Right lobe of liver (tissue), 6 donors: ENCODE measurements at regions not wholly inside any gene's neighbourhood (a gene's known extent, or its start where the extent isn't known, plus 50 kb on each side); places are given as distances from the start of the nearest gene placed in this dataset.

ENCODE experiments used
- ATAC-seq, 4 donors: fragments of 200-7000 bp; cut with Tn5 transposase; one replicate each; pipeline ENCODE4 v1.9.1; 2020; ENCODE audit warnings: mild to moderate bottlenecking in 4 of 4, moderate library complexity in 4 of 4
- DNase-seq, 3 donors: peaks; one replicate each; pipeline ENCODE4 v3.0.0-alpha.2; 2020
- H3K27ac ChIP-seq, 3 donors: fragments of 200-600 bp; one replicate each; pipeline ENCODE4 v1.8.0; 2022
- H3K27me3 ChIP-seq, 2 donors: fragments of 200-600 bp; one replicate each; pipeline ENCODE4 v1.8.0; 2022
- H3K36me3 ChIP-seq, 4 donors: fragments of 200-600 bp; sonication (generic) in 1 of 4; one replicate each; pipeline versions ENCODE4 v1.5.1 to v1.8.0; 2017 to 2022; ENCODE audit warnings: control low read depth in 1 of 4
- H3K4me1 ChIP-seq, 4 donors: fragments of 200-600 bp; sonication (generic) in 1 of 4; one replicate each; pipeline versions ENCODE4 v1.5.1 to v1.8.0; 2017 to 2022; ENCODE audit warnings: control low read depth in 1 of 4
- H3K4me3 ChIP-seq, 3 donors: fragments of 200-600 bp; one replicate each; pipeline ENCODE4 v1.8.0; 2022
- H3K9me3 ChIP-seq, 4 donors: fragments of 200-600 bp; sonication (generic) in 1 of 4; one replicate each; pipeline versions ENCODE4 v1.5.1 to v1.8.0; 2017 to 2022; ENCODE audit warnings: control low read depth in 1 of 4
- POLR2A ChIP-seq: fragments of 450-650 bp; IDR thresholded peaks from one replicate; pipeline ENCODE4 v1.6.1; 2017; ENCODE audit warnings: antibody characterized with exemption, mild to moderate bottlenecking
- WGBS: methylation state at CpG from one replicate; pipeline ENCODE4 v1.1.6; 2018; ENCODE audit warnings: low coverage, low lambda C conversion rate; ENCODE audit not compliant: insufficient coverage; ENCODE audit errors: missing lambda C conversion rate; 5-methylcytosine and 5-hydroxymethylcytosine counted together
- intact Hi-C, 2 donors: fragments of 100-400 bp; cut with DNase I; formaldehyde crosslinking; loops; one replicate each; pipeline versions ENCODE4 v1.11.2 to v1.14.1; 2022
- TF ChIP-seq, protein P1 (sequence below), 4 donors: fragments of 200-600 bp in 3 of 4; fragments of 450-650 bp in 1 of 4; IDR thresholded peaks; one replicate each; pipeline versions ENCODE4 v1.5.1 to v1.8.0; 2016 to 2022; ENCODE audit warnings: antibody characterized with exemption in 4 of 4, mild to moderate bottlenecking in 2 of 4
- donor health status: DM: no; HTN: yes; CAD: no.
- donor health status: DM: no; HTN: no; CAD: no.
- donor health status: DM: no; HTN: no; CAD: no.
- donor health status: DM: no; HTN: yes; CAD: no.
- donor health status: DM: no; HTN: yes; CAD: no.

DNA sequence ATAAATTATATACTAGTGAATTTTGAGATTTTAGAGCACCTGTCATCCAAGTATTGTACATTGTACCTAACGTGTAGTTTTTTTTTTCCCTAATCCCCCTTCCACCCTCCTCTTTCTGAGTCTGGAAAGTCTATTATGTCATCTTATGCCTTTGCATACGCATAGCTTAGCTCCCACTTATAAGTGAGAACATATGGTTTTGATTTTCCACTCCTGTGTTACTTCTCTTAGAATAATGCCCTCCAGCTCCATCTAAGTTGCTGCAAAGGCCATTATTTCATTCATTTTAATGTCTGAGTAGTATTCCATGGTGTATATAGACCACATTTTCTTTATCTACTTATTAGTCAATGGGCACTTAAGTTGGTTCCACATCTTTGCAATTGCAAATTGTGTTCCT, 177.0 kb upstream of the C16orf82 start:
- Histone ChIP-seq H3K27ac (no peak overlapping the region), H3K27me3 (no peaks in the 10 kb centered on the region), H3K4me1 (no peaks in the 10 kb centered on the region), H3K36me3 (no peaks in the 10 kb centered on the region), H3K4me3 (no peak overlapping the region), H3K9me3 (no peaks in the 10 kb centered on the region)
- intact Hi-C loops, result no loop called here
- no peak for TF ChIP-seq POLR2A
- TF ChIP-seq, protein P1, sequence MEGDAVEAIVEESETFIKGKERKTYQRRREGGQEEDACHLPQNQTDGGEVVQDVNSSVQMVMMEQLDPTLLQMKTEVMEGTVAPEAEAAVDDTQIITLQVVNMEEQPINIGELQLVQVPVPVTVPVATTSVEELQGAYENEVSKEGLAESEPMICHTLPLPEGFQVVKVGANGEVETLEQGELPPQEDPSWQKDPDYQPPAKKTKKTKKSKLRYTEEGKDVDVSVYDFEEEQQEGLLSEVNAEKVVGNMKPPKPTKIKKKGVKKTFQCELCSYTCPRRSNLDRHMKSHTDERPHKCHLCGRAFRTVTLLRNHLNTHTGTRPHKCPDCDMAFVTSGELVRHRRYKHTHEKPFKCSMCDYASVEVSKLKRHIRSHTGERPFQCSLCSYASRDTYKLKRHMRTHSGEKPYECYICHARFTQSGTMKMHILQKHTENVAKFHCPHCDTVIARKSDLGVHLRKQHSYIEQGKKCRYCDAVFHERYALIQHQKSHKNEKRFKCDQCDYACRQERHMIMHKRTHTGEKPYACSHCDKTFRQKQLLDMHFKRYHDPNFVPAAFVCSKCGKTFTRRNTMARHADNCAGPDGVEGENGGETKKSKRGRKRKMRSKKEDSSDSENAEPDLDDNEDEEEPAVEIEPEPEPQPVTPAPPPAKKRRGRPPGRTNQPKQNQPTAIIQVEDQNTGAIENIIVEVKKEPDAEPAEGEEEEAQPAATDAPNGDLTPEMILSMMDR (IDR thresholded peaks at IDR 0.05), result no peak
- DNase-seq (no peak), ATAC-seq (no peak)
- 28% methylated on average over 2 of the region's 2 CpGs for WGBS

DNA sequence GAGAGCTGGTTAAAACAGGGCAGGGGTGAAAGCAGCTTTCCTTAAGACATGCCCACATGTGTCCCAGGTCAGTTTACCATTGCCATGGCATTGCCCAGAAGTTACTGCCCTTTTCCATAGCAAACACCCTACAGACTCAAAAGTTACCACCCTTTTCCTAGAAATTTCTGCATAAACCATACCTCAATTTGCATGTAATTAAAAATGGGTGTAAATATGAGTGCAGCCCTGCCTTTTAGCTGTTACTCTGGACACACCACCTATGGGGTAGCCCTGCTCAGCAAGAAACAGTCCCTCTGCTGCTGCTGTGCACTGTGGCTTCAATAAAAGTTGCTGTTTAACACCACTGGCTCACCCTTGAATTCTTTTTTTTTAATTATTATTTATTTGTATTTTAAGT, 168.5 kb upstream of the C16orf82 start:
- Histone ChIP-seq H3K36me3 (no peaks in the 10 kb centered on the region), H3K27ac (no peak overlapping the region), H3K27me3 (no peaks in the 10 kb centered on the region), H3K4me1 (no peaks in the 10 kb centered on the region), H3K9me3 (no peaks in the 10 kb centered on the region), H3K4me3 (no peak overlapping the region)
- intact Hi-C loops, result no loop called here
- TF ChIP-seq POLR2A, result no peak
- TF ChIP-seq, protein P1 (IDR thresholded peaks at IDR 0.05), result no peak
- ATAC-seq (no peak), DNase-seq (no peak)

DNA sequence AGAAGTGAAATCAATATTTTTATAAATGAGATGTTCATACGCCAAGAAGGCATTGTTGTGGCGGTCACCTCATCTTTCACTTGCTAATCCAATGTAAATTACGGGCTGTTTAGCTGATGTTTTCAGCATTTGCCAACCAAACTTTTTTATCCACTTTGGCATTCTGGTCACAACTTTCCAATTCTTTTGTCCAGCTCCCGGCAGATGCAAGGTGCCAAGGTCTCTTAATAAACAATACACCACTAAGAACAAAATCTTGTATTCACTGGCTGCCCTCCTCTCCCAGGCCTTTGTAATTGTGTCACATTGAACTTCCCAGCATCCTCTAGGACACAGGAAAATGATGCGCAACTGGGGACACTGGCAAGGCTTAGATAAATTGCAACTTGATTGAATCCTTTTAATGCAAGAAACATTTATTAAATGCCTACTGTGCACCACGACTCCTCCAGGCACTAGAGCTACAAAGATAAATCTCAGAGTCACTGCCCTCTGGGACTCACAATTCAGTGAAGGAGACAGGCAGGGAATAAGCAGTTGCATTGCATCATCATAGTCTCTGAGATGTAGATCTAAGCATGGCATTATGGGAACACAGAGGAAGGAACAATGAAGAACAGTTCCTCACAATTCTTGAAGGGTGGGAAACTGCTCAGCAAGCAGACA, 165.4 kb upstream of the C16orf82 start:
- TF ChIP-seq, protein P1 (IDR thresholded peaks at IDR 0.05), result no peak
- TF ChIP-seq POLR2A, result no peak
- intact Hi-C loops, result no loop called here
- ATAC-seq, result no peak

DNA sequence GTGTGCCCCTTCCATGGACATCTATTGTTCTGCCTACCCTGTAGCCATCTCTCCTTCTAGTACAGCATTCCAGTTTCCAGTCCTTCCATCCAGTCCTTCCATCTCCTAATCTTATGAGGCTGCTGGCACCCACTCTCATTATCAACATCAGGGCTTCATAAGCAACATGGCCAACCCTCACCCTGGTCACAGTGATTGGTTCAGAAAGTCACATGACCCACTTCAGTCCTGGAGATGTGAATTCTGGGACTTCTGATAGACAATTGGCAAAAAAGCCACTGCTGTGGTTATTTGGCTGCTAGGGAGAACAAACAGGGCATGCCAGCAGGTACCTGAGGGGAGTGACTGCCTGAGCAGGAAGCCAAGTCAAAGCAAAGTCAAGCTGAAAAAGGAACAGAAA, 164.7 kb upstream of the C16orf82 start:
- no peak overlapping the region for H3K4me3 ChIP-seq
- no peaks in the 10 kb centered on the region for H3K27me3 ChIP-seq
- ATAC-seq (no peak), DNase-seq (no peak)
- TF ChIP-seq POLR2A, result no peak
- TF ChIP-seq, protein P1 (IDR thresholded peaks at IDR 0.05), result no peak
- no peaks in the 10 kb centered on the region for H3K36me3 ChIP-seq
- no peaks in the 10 kb centered on the region for H3K9me3 ChIP-seq
- intact Hi-C loops, result no loop called here
- H3K27ac ChIP-seq, result no peak overlapping the region
- H3K4me1 ChIP-seq, result no peaks in the 10 kb centered on the region

More for the DNA sequence above, 165.4 kb upstream of the C16orf82 start:
- Histone ChIP-seq H3K27ac (no peak overlapping the region), H3K27me3 (no peaks in the 10 kb centered on the region), H3K36me3 (no peaks in the 10 kb centered on the region), H3K4me1 (no peaks in the 10 kb centered on the region), H3K9me3 (no peaks in the 10 kb centered on the region), H3K4me3 (no peak overlapping the region)
- no peak for DNase-seq
- WGBS, result 61% methylated on average over 6 of the region's 6 CpGs

DNA sequence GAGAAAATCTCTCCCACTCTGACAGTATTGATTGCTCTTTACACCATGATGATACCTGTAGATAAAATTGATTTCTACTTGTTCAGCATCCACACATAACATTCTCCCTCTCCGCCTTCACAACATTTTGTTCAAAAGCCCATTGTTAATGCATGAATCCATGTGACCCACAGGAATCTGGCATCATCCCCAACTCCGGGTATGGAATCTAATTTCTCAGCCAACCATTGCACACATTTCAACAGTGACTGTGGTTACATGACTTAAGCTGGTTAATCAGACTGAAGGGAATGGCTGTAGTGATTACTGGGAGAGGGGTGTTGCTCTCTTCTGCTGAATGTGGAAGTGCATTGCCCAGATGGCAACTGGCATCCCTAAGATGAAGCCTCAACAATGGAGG, 161.4 kb upstream of the C16orf82 start:
- TF ChIP-seq POLR2A, result no peak
- TF ChIP-seq, protein P1 (IDR thresholded peaks at IDR 0.05), result no peak
- DNase-seq, result no peak
- no peaks in the 10 kb centered on the region for H3K9me3 ChIP-seq
- no peak overlapping the region for H3K4me3 ChIP-seq
- no peak for ATAC-seq
- H3K27me3 ChIP-seq, result no peaks in the 10 kb centered on the region
- intact Hi-C loops, result no loop called here
- no peaks in the 10 kb centered on the region for H3K36me3 ChIP-seq
- H3K27ac ChIP-seq, result no peak overlapping the region
- no peaks in the 10 kb centered on the region for H3K4me1 ChIP-seq
- WGBS, result 45% methylated on average over 2 of the region's 2 CpGs
